Suprapubic skin (tissue), 3 donors: ENCODE measurements at regions not wholly inside any gene's neighbourhood (a gene's known extent, or its start where the extent isn't known, plus 50 kb on each side); places are given as distances from the start of the nearest gene placed in this dataset.

ENCODE experiments used
- CTCF ChIP-seq, 2 donors: fragments of 200-600 bp in 1 of 2; fragments of 450-650 bp in 1 of 2; sonication (generic) in 1 of 2; IDR thresholded peaks; one replicate each; pipeline ENCODE4 v1.5.1; 2016 to 2019; ENCODE audit warnings: antibody characterized with exemption in 2 of 2, mild to moderate bottlenecking in 1 of 2, moderate library complexity in 1 of 2
- EP300 ChIP-seq: sonication (generic); formaldehyde crosslinking; IDR thresholded peaks from one replicate; pipeline ENCODE4 v1.6.1; 2017; ENCODE audit warnings: antibody characterized with exemption
- POLR2A ChIP-seq, 2 donors: fragments of 450-650 bp; IDR thresholded peaks; one replicate each; pipeline ENCODE4 v1.6.1; 2017; ENCODE audit warnings: antibody characterized with exemption in 2 of 2, mild to moderate bottlenecking in 2 of 2, moderate library complexity in 2 of 2

GRCh38 chrX:7314425-7314824, 166.5 kb upstream of the PUDP start:
- TF ChIP-seq CTCF (IDR thresholded peaks at IDR 0.05) (no peak), EP300 (no peak), POLR2A (IDR thresholded peaks at IDR 0.05) (no peak)
